GM12864 (cell line): ENCODE measurements at regions not wholly inside any gene's neighbourhood (a gene's known extent, or its start where the extent isn't known, plus 50 kb on each side); places are given as distances from the start of the nearest gene placed in this dataset.

ENCODE experiments used
- DNase-seq: peaks from one replicate; pipeline ENCODE4 v3.0.0-alpha.2; 2011; ENCODE audit warnings: low read depth
- H3K4me3 ChIP-seq: 2 replicates; pipeline ENCODE4 v1.5.1; 2011; ENCODE audit warnings: mild to moderate bottlenecking, low read depth, low read length, control low read depth
- CTCF ChIP-seq: IDR thresholded peaks from 2 replicates; pipeline ENCODE4 v1.5.1; 2011; ENCODE audit warnings: low read depth, mild to moderate bottlenecking, moderate library complexity, low read length, control low read depth, inconsistent platforms; ENCODE audit errors: missing control alignments

GRCh38 chr5:89071101-89071940 is 188.3 kb upstream of the MEF2C start:
- peak overlapping the region; percentile 34 for H3K4me3 ChIP-seq
- DNase-seq, result peak; percentile 16
- no peak for TF ChIP-seq CTCF

GRCh38 chr5:89069591-89069990 is 186.6 kb upstream of the MEF2C start:
- no peak overlapping the region for H3K4me3 ChIP-seq
- DNase-seq, result no peak
- TF ChIP-seq CTCF, result no peak

- TF ChIP-seq CTCF, result no peak
- no peak overlapping the region for H3K4me3 ChIP-seq
- DNase-seq, result no peak
Measured at GRCh38 chr5:89067362-89067761, 184.4 kb upstream of the MEF2C start.

GRCh38 chr5:89065919-89066318 is 182.9 kb upstream of the MEF2C start:
- H3K4me3 ChIP-seq, result no peak overlapping the region
- no peak for TF ChIP-seq CTCF
- DNase-seq, result peak; percentile 64

GRCh38 chr5:89064736-89065135 is 181.8 kb upstream of the MEF2C start:
- no peak for TF ChIP-seq CTCF
- H3K4me3 ChIP-seq, result no peak overlapping the region
- no peak for DNase-seq

- H3K4me3 ChIP-seq, result no peak overlapping the region
- no peak for TF ChIP-seq CTCF
- DNase-seq, result no peak
Measured at GRCh38 chr5:89064054-89064453, 181.1 kb upstream of the MEF2C start.

GRCh38 chr5:89060768-89061167 is 177.8 kb upstream of the MEF2C start:
- H3K4me3 ChIP-seq, result no peak overlapping the region
- DNase-seq, result no peak
- TF ChIP-seq CTCF, result no peak
